HG02943 (cell line): ENCODE measurements at regions not wholly inside any gene's neighbourhood (a gene's known extent, or its start where the extent isn't known, plus 50 kb on each side); places are given as distances from the start of the nearest gene placed in this dataset.

Source experiments
- ATAC-seq: cut with Tn5 transposase; IDR thresholded peaks from one replicate; pipeline ENCODE4 v1.9.1; 2021; ENCODE audit warnings: mild to moderate bottlenecking, low read depth, moderate library complexity; ENCODE audit not compliant: unreplicated experiment

- ATAC-seq = no peak
Observed at GRCh38 chr22:49201046-49201970, 626.4 kb downstream of the BRD1 start.

DNA sequence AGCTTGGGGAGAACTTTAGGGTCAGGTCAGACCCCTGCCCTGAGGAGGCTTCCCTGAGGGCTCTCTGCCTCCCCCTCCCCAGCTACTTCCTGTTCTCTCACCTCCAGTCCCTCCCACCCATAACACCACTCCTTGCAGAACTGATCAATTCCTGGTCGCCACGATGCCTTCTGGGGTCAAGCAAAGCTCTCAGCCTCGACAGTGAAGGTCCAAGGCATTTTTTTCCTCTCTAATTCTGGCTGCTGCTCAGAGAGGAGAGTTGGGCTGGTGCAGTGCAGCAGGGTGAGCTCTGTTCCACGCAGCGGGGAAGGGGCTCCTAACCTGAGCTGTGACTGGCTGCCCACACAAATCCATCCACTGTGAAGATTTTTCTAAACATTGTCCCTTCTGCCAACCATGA, 628.4 kb downstream of the BRD1 start:
- ATAC-seq = no peak

- ATAC-seq = no peak
Observed at GRCh38 chr22:49198705-49199084, 629.0 kb downstream of the BRD1 start.

DNA sequence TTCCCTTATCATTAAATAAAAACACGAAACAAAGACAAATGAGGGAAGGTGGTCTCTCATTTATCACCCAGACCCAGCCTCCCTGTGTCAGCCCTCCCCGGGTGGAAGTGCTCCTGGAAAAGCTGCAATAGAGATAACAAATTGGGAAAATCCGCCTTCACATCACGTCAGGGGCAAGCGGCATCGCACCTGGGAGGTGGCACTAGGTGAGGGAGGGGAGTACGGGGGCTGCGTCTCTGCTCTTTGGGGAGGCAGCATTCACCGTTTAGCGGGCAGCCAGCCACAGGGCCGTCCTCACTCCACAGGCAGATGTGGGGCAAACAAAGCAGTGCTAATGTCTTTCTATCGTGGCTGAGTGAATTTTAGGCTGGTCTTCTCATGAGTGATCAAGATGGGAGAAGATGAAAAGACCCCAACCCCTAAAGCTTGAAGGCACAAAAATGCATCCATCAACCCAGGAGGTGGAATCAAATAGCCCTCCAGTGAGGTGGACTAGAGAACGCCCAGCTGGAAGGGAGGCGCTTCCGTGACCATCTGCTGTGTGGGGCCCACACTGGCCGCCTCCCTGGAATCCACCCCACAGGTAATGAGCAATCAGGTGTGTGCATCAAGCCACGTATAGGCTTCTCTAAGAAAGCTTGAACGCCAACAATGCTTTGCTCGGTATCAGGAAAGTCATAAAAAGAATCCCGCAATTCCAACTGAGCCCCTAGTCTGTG, 629.5 kb downstream of the BRD1 start:
- ATAC-seq = no peak

DNA sequence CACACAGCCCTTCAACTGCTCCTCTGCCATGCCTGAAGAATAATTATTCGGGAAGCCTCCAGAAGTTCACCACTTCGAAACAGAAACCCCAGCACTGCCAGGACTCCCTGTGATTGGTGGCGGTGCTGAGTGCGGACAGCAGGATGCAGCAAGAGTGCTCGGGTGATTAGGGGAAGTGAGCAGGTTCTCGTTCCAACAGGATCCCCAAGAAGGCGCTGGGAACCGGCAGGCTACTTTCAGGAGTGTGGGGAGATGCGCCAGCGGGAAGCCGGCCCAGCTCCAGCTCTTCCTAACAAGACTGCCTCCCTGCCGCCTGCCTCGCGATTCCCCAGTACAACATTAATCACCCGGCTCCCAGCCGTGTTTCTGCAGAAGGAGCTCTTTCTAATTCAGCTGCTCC, 630.2 kb downstream of the BRD1 start:
- ATAC-seq = no peak

GRCh38 chr22:49196046-49196511, 631.6 kb downstream of the BRD1 start:
- no peak for ATAC-seq

DNA sequence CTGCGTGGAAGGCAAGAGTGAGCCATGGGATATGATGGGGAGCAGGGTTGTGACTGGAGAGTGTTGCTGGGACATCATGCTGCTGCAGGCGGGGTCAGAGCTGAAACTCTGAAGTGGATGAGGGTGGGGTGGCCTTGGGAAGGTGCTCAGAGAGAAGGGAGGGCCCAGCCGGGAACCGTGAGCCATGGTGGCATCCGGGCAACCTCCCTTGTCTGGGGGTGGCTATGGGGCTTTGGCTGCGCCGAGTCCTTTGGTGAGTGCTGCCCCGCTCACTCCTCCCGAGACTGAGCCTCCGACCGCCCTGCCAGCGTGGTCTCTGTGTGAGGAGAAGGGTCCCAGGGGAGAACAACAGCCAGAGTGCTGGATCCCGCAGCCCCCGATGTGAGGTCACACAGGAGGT, 632.0 kb downstream of the BRD1 start:
- ATAC-seq = no peak

DNA sequence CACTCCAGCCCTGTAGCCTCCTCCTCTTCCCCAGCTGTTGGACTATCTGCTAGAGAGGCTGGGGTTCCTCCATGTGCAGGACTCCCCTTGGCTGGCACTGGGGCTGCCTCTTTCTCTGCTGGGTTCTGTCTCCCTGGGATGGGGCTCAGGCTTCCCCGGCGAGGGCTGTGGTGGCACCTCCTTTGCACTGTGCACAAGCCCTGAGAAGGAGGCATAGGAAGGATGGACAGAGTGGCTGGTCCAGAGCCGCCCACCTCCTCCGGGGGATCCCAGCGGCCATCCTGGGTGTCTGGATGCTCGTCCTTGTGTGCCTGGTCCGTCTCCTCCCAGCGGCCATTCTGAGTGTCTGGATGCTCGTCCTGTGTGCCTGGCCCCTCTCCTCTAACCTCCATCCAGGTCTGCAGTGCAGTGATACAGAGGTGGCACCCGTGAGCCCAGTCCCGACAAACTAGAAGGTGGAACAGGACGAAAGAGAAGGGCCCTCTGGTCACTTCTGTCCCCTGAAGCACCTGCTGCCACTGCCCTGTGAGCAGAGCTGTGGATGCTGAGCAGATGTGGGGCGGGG, 633.7 kb downstream of the BRD1 start:
- ATAC-seq = no peak

DNA sequence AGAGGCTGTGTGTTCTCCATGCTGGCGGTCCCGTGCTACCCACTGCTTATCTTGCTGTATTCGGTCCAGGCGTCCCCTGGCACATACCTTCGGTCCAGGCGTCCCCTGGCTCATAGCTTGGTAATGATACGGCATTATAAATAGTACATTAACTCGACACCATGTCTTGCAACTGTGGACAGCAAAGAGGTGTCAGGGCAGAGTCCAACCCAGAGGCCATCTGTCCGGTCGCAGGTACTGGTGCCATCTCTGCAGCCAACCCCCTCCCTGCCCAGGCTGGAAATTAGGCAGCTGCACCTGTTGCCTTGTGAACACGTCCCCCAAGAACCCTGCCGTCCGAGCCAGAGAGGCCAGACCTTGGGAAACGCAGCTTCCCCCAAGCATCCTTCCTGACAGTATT, 634.3 kb downstream of the BRD1 start:
- ATAC-seq = no peak

GRCh38 chr22:49192857-49193250, 634.8 kb downstream of the BRD1 start:
- ATAC-seq = no peak

- no peak for ATAC-seq
Observed at GRCh38 chr22:49192180-49192856, 635.4 kb downstream of the BRD1 start.

DNA sequence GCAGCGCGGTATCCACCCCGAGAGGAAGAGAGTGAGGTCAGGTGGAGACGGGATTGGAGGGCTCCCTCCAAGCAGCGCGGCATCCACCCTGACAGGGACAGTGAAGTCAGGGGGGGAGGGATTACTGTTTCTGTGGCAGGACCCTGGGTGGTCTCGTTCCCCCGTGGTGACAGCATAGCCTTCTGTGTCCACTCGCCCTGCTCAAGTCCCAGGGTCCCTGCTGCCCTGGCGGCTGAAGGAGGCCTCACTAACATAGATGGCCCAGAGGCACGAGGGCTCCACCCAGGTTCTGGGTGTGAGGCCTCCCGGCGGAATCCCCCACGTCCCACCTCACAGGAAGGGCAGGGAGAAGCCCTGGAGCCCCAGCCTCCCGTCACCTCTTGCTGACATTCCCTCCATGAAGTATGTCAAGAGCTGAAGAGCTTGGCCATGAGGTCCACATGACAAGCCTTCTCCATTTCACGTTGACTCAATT, 636.1 kb downstream of the BRD1 start:
- ATAC-seq = no peak

DNA sequence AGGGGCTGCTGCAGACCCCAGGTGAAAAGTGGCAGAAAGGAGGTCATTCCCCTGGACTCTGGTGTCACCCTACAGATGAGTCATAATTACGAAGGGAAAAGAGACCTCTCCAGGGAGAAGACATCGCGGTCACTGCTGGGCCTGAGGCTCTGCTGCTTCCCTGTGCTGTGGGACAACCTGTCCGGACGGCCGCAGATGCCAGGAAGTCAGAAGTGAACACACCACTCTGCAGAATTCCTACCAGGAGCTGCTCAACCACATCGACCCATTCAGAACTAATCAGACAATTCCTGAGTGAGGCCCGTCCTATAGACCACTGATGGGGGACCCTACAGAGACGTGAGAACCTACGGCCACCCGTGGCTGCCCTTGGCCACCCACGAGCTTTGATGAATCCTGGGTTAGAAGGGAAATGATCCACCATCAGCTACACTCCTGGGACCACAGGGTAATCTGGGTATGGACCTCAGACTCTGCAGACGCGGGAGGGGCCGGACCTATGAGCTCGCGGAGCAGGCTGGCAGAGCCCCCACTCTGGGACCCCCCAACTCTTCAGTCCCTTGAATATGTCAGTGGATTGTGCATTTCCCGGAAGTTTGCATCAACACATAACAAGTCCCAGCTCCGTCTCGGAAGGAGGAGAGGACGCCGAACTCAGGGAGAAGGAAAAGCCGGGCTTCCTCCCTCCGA, 636.7 kb downstream of the BRD1 start:
- no peak for ATAC-seq

- ATAC-seq = no peak
Observed at GRCh38 chr22:49189871-49190270, 637.8 kb downstream of the BRD1 start.

DNA sequence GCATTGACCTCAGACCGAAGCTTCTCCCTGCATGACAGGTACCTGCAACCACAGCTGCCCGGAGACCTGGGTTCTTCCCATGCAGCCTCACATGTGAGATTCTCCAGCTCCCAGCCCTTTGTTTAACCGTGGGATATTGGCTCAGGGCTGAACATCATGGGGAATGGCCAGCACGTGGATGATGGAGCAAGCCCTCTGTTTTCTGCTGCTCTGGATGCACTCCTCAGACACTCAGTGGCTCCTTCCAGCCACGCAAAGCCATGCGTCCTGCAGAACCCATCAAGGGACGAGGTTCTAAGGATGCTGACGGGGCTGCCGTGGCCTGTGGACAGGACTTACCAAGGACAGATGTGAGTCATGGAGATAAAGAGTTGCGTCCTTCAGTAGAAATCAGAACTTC, 639.1 kb downstream of the BRD1 start:
- ATAC-seq = no peak

GRCh38 chr22:49188091-49188490, 639.6 kb downstream of the BRD1 start:
- no peak for ATAC-seq

DNA sequence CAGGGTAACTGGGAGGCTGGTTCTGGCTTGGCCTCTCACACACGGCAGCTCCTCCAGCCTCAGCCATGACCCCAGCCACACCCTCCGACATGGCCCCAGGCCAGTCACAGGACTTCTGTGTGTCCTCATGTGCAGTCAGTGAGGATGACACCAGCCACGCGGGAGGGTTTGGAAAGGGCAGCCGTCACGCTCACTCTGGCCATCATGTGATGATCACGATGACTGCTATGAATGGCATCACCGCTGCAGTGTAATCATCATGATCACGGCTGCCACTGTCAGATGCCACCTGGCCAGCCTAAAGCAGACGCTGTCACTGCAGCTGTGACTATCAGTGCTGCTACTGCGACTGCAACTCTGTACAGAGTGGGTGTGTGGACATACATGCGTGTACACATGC, 640.9 kb downstream of the BRD1 start:
- ATAC-seq = no peak

- no peak for ATAC-seq
Observed at GRCh38 chr22:49186293-49186692, 641.4 kb downstream of the BRD1 start.

GRCh38 chr22:49185312-49185969, 642.2 kb downstream of the BRD1 start:
- ATAC-seq = no peak

GRCh38 chr22:49184736-49185135, 642.9 kb downstream of the BRD1 start:
- ATAC-seq = no peak
